ENCODE measurements at regions not wholly inside any gene's neighbourhood (a gene's known extent, or its start where the extent isn't known, plus 50 kb on each side); places are given as distances from the start of the nearest gene placed in this dataset.

- H3K27ac Mint-ChIP-seq = no peak overlapping the region
- Histone ChIP-seq H3K9ac (ENCODE audit: extremely low read depth, low read length, poor library complexity, severe bottlenecking) (no peak overlapping the region), H3K9me3 (ENCODE audit: control insufficient read depth, low read length) (no peaks in the 10 kb centered on the region), H3K4me1 (ENCODE audit: control insufficient read depth, insufficient read depth, low read length) (peaks cover 13% of the 10 kb centered on the region), H3K4me3 (ENCODE audit: low read length) (no peak overlapping the region), H3K27ac (ENCODE audit: low read depth, low read length) (no peak overlapping the region), H3K27me3 (ENCODE audit: control insufficient read depth, insufficient read depth, low read length, poor library complexity, severe bottlenecking) (no peaks in the 10 kb centered on the region), H3K36me3 (ENCODE audit: control insufficient read depth, insufficient read depth, low read length) (no peaks in the 10 kb centered on the region)
- TF ChIP-seq, protein P1, sequence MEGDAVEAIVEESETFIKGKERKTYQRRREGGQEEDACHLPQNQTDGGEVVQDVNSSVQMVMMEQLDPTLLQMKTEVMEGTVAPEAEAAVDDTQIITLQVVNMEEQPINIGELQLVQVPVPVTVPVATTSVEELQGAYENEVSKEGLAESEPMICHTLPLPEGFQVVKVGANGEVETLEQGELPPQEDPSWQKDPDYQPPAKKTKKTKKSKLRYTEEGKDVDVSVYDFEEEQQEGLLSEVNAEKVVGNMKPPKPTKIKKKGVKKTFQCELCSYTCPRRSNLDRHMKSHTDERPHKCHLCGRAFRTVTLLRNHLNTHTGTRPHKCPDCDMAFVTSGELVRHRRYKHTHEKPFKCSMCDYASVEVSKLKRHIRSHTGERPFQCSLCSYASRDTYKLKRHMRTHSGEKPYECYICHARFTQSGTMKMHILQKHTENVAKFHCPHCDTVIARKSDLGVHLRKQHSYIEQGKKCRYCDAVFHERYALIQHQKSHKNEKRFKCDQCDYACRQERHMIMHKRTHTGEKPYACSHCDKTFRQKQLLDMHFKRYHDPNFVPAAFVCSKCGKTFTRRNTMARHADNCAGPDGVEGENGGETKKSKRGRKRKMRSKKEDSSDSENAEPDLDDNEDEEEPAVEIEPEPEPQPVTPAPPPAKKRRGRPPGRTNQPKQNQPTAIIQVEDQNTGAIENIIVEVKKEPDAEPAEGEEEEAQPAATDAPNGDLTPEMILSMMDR (conservative IDR thresholded peaks at IDR 0.05) = no peak
- H3K36me3 Mint-ChIP-seq (ENCODE audit: low read depth) = no peaks in the 10 kb centered on the region
- no peaks in the 10 kb centered on the region for H3K27me3 Mint-ChIP-seq (ENCODE audit: insufficient read depth)
- no peak overlapping the region for H3K4me3 Mint-ChIP-seq
- 99 to 100% methylated on average over 2 to 3 of the region's 3 CpGs for WGBS, 2 experiments (ENCODE audit: insufficient coverage in 1 of 2, insufficient read length in 1 of 2)
- H3K9me3 Mint-ChIP-seq = no peaks in the 10 kb centered on the region
- DNase-seq = no peak
- H3K4me1 Mint-ChIP-seq = peaks cover 25% of the 10 kb centered on the region
Observed at GRCh38 chr6:72530750-72531149, 91.1 kb upstream of the KCNQ5 start.

DNA sequence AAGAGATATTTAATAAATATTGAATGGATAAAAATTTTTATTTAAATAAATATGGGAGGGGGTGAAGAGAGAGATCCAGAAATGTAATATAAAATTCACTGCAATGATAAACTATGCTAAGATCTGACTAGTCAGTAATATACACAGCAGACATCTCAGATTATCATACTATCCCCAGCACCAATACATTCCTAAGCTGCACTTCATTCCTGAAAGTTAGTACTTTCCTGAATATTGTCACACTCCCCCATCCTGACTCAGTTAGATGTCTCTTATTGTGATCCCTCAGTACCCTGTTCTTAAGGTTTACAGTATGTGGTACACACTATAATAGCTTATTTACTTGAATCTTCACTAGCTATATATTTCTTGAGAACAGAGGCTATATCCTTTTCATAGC, 88.3 kb upstream of the KCNQ5 start:
- DNase-seq = no peak
- Mint-ChIP-seq H3K4me1 (peaks cover 27% of the 10 kb centered on the region), H3K27me3 (ENCODE audit: insufficient read depth) (no peaks in the 10 kb centered on the region), H3K4me3 (no peak overlapping the region), H3K27ac (no peak overlapping the region), H3K9me3 (no peaks in the 10 kb centered on the region), H3K36me3 (ENCODE audit: low read depth) (no peaks in the 10 kb centered on the region)
- Histone ChIP-seq H3K9ac (ENCODE audit: extremely low read depth, low read length, poor library complexity, severe bottlenecking) (no peak overlapping the region), H3K4me1 (ENCODE audit: control insufficient read depth, insufficient read depth, low read length) (peaks cover 13% of the 10 kb centered on the region), H3K4me3 (ENCODE audit: low read length) (peak overlapping the region; percentile 13), H3K27ac (ENCODE audit: low read depth, low read length) (no peak overlapping the region), H3K27me3 (ENCODE audit: control insufficient read depth, insufficient read depth, low read length, poor library complexity, severe bottlenecking) (no peaks in the 10 kb centered on the region), H3K9me3 (ENCODE audit: control insufficient read depth, low read length) (no peaks in the 10 kb centered on the region), H3K36me3 (ENCODE audit: control insufficient read depth, insufficient read depth, low read length) (no peaks in the 10 kb centered on the region)
- TF ChIP-seq, protein P1 (conservative IDR thresholded peaks at IDR 0.05) = no peak

GRCh38 chr6:72534236-72534635, 87.6 kb upstream of the KCNQ5 start:
- Histone ChIP-seq H3K9ac (ENCODE audit: extremely low read depth, low read length, poor library complexity, severe bottlenecking) (peak overlapping the region; percentile 5), H3K9me3 (ENCODE audit: control insufficient read depth, low read length) (peaks cover under 1% of the 10 kb centered on the region), H3K27ac (ENCODE audit: low read depth, low read length) (no peak overlapping the region), H3K36me3 (ENCODE audit: control insufficient read depth, insufficient read depth, low read length) (no peaks in the 10 kb centered on the region), H3K4me3 (ENCODE audit: low read length) (peak overlapping the region; percentile 13), H3K27me3 (ENCODE audit: control insufficient read depth, insufficient read depth, low read length, poor library complexity, severe bottlenecking) (no peaks in the 10 kb centered on the region), H3K4me1 (ENCODE audit: control insufficient read depth, insufficient read depth, low read length) (peaks cover 13% of the 10 kb centered on the region)
- DNase-seq = no peak
- H3K4me3 Mint-ChIP-seq = no peak overlapping the region
- H3K4me1 Mint-ChIP-seq = peaks cover 27% of the 10 kb centered on the region
- H3K27ac Mint-ChIP-seq = peak overlapping the region; percentile 69
- TF ChIP-seq, protein P1 (conservative IDR thresholded peaks at IDR 0.05) = no peak
- H3K27me3 Mint-ChIP-seq (ENCODE audit: insufficient read depth) = no peaks in the 10 kb centered on the region
- no peaks in the 10 kb centered on the region for H3K36me3 Mint-ChIP-seq (ENCODE audit: low read depth)
- no peaks in the 10 kb centered on the region for H3K9me3 Mint-ChIP-seq
